Calu3 (cell line): ENCODE measurements at regions not wholly inside any gene's neighbourhood (a gene's known extent, or its start where the extent isn't known, plus 50 kb on each side); places are given as distances from the start of the nearest gene placed in this dataset.

Experiments
- BruUV-seq: library from RNA; stranded (reverse); fragments of 400-500 nt; replicated peaks from 2 replicates; lab custom pipeline; 2021; lab: Mats Ljungman, UMichigan
- CTCF ChIA-PET: fragments of 300-600 bp; sonication (Branson Sonifier 250); formaldehyde crosslinking; loops from one replicate; lab custom pipeline; 2022; ENCODE audit warnings: antibody characterized with exemption; lab: Charles Lee
- DNase-seq: peaks from one replicate; pipeline ENCODE4 v3.0.0; 2022
- H3K27ac Mint-ChIP-seq: one replicate; pipeline ENCODE4 v1.8.0; 2022; ENCODE audit warnings: mixed read lengths; ENCODE audit not compliant: unreplicated experiment
- H3K27me3 Mint-ChIP-seq: one replicate; pipeline ENCODE4 v1.8.0; 2022; ENCODE audit warnings: mixed read lengths; ENCODE audit not compliant: unreplicated experiment
- H3K36me3 Mint-ChIP-seq: one replicate; pipeline ENCODE4 v1.8.0; 2022; ENCODE audit warnings: mild to moderate bottlenecking, moderate library complexity, mixed read lengths; ENCODE audit not compliant: insufficient read depth, unreplicated experiment
- H3K4me1 Mint-ChIP-seq: one replicate; pipeline ENCODE4 v1.8.0; 2022; ENCODE audit warnings: mild to moderate bottlenecking, low read depth, mixed read lengths; ENCODE audit not compliant: unreplicated experiment
- H3K4me3 Mint-ChIP-seq: one replicate; pipeline ENCODE4 v1.8.0; 2022; ENCODE audit warnings: mild to moderate bottlenecking, low read depth, moderate library complexity, mixed read lengths; ENCODE audit not compliant: unreplicated experiment
- H3K9me3 Mint-ChIP-seq: one replicate; pipeline ENCODE4 v1.8.0; 2022; ENCODE audit warnings: low read depth, mixed read lengths; ENCODE audit not compliant: unreplicated experiment
- intact Hi-C: fragments of 100-400 bp; cut with micrococcal nuclease; formaldehyde crosslinking; loops from one replicate; pipeline ENCODE4 v1.10.0; 2022; ENCODE audit not compliant: unreplicated experiment
- TF ChIP-seq, protein P1 (sequence below): fragments of 200-600 bp; IDR thresholded peaks from one replicate; pipeline ENCODE4 v1.8.0; 2022; ENCODE audit warnings: antibody characterized with exemption; ENCODE audit not compliant: unreplicated experiment

GRCh38 chr2:192828947-192829346 is 634.2 kb upstream of the TMEFF2 start:
- H3K27ac Mint-ChIP-seq, result no peak overlapping the region
- no peaks in the 10 kb centered on the region for H3K27me3 Mint-ChIP-seq
- no peaks in the 10 kb centered on the region for H3K36me3 Mint-ChIP-seq
- CTCF ChIA-PET, result no interaction called here
- TF ChIP-seq, protein P1, sequence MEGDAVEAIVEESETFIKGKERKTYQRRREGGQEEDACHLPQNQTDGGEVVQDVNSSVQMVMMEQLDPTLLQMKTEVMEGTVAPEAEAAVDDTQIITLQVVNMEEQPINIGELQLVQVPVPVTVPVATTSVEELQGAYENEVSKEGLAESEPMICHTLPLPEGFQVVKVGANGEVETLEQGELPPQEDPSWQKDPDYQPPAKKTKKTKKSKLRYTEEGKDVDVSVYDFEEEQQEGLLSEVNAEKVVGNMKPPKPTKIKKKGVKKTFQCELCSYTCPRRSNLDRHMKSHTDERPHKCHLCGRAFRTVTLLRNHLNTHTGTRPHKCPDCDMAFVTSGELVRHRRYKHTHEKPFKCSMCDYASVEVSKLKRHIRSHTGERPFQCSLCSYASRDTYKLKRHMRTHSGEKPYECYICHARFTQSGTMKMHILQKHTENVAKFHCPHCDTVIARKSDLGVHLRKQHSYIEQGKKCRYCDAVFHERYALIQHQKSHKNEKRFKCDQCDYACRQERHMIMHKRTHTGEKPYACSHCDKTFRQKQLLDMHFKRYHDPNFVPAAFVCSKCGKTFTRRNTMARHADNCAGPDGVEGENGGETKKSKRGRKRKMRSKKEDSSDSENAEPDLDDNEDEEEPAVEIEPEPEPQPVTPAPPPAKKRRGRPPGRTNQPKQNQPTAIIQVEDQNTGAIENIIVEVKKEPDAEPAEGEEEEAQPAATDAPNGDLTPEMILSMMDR, result no peak
- intact Hi-C loops, result no loop called here
- no TSS peak for BruUV-seq
- no peaks in the 10 kb centered on the region for H3K4me1 Mint-ChIP-seq
- DNase-seq, result no peak
- peaks cover 2% of the 10 kb centered on the region for H3K9me3 Mint-ChIP-seq
- H3K4me3 Mint-ChIP-seq, result no peak overlapping the region

GRCh38 chr2:192828175-192828574 is 633.4 kb upstream of the TMEFF2 start:
- CTCF ChIA-PET, result no interaction called here
- no peak overlapping the region for H3K27ac Mint-ChIP-seq

DNA sequence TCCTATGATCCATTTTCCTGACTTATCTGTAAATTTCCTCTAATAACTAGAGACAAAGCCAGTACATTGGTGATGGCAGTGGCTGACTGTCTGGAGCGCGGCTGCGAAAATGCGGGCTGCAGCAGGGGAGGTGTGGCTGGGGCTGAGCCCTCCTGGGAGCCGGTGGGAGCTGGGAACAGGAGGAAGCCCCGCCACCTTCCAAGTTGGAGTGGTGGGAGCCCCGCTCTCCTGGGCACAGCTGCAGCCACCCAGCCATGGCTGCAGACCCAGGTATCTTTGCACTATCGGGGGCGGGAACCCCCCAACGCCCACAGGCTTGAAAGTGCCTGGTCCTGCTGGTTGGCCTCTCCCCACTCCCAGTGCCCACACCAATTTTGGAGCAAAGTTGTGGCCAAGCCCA is 633.0 kb upstream of the TMEFF2 start:
- Mint-ChIP-seq H3K4me1 (no peaks in the 10 kb centered on the region), H3K4me3 (no peak overlapping the region), H3K27ac (no peak overlapping the region), H3K36me3 (no peaks in the 10 kb centered on the region), H3K27me3 (no peaks in the 10 kb centered on the region), H3K9me3 (peaks cover 6% of the 10 kb centered on the region)
- TF ChIP-seq, protein P1, result no peak
- intact Hi-C loops, result no loop called here
- CTCF ChIA-PET, result no interaction called here
- BruUV-seq, result no TSS peak
- DNase-seq, result no peak

More at GRCh38 chr2:192828175-192828574, 633.4 kb upstream of the TMEFF2 start:
- intact Hi-C loops, result no loop called here
- TF ChIP-seq, protein P1, result no peak
- Mint-ChIP-seq H3K9me3 (peaks cover 6% of the 10 kb centered on the region), H3K36me3 (no peaks in the 10 kb centered on the region), H3K27me3 (no peaks in the 10 kb centered on the region), H3K4me3 (no peak overlapping the region), H3K4me1 (no peaks in the 10 kb centered on the region)
- BruUV-seq, result no TSS peak
- no peak for DNase-seq

- Mint-ChIP-seq H3K36me3 (no peaks in the 10 kb centered on the region), H3K4me3 (no peak overlapping the region), H3K4me1 (no peaks in the 10 kb centered on the region), H3K9me3 (no peaks in the 10 kb centered on the region), H3K27me3 (no peaks in the 10 kb centered on the region), H3K27ac (no peak overlapping the region)
- BruUV-seq, result no TSS peak
- no peak for DNase-seq
- intact Hi-C loops, result no loop called here
- TF ChIP-seq, protein P1, result no peak
- CTCF ChIA-PET, result no interaction called here
Observed at GRCh38 chr2:192814376-192814775, 619.6 kb upstream of the TMEFF2 start.
